ENCODE measurements at regions not wholly inside any gene's neighbourhood (a gene's known extent, or its start where the extent isn't known, plus 50 kb on each side); places are given as distances from the start of the nearest gene placed in this dataset.

DNA sequence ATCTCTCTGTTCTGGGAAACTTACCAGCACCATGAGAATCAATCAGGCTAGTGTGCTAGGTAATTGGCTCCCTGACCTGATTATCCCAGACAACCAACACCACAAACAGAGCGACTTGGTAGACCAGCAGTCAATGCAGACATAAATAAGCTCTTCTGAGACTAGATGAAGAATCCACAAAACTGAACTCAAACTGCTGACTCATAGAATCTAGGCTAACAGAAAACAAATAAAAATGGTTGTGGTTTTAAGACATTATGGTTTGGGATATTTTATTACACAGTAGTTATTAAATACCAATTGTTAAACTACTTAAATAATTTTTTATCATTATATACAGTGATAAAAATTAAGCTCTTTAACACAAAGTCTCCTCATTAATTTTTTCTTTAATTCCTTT is 535.7 kb downstream of the COL11A1 start:
- no peak overlapping the region for H3K27ac ChIP-seq
- DNase-seq, result no peak
- no peak overlapping the region for H3K4me3 ChIP-seq
- WGBS, 2 donors, result 62 to 72% methylated on average over 1 of the region's 1 CpG
- no peaks in the 10 kb centered on the region for H3K4me1 ChIP-seq
- no peaks in the 10 kb centered on the region for H3K36me3 ChIP-seq
- intact Hi-C loops (cut with DNase I), result no loop called here
- H3K27me3 ChIP-seq, result no peaks in the 10 kb centered on the region
- H3K9me3 ChIP-seq, result no peaks in the 10 kb centered on the region
- TF ChIP-seq CTCF (IDR thresholded peaks at IDR 0.05), result no peak
- no peak for ATAC-seq

GRCh38 chr1:102566182-102566581 is 542.1 kb downstream of the COL11A1 start:
- Histone ChIP-seq H3K27ac (no peak overlapping the region), H3K27me3 (no peaks in the 10 kb centered on the region), H3K4me1 (no peaks in the 10 kb centered on the region), H3K9me3 (no peaks in the 10 kb centered on the region), H3K4me3 (no peak overlapping the region), H3K36me3 (no peaks in the 10 kb centered on the region)
- ATAC-seq, result no peak
- no peak for DNase-seq
- intact Hi-C loops (cut with DNase I), result no loop called here
- no peak for TF ChIP-seq CTCF (IDR thresholded peaks at IDR 0.05)

DNA sequence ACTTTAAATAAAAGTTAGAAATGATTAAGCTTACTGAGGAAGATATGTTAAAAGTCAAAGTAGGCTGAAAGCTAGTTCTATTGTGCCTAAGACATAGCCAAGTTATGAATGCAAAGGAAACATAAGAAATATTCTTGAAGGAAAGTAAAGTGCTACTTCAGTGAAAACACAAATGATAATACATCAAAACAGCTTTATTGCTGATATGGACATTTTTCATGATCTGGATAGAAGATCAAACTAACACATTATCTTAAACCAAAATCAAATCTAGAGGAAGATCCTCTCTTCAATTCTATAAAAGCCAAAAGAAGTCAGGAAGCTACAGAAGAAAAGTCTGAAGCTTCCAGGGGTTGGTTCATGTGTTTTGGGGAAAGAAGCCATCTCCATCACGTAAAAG is 545.9 kb downstream of the COL11A1 start:
- no peak for ATAC-seq
- WGBS, 2 donors, result 81 to 89% methylated on average over 1 of the region's 1 CpG
- Histone ChIP-seq H3K36me3 (no peaks in the 10 kb centered on the region), H3K27ac (no peak overlapping the region), H3K4me1 (no peaks in the 10 kb centered on the region), H3K27me3 (no peaks in the 10 kb centered on the region), H3K4me3 (no peak overlapping the region), H3K9me3 (peaks cover 0 to 5% (median 0%) of the 10 kb centered on the region in 11 donors)
- no peak for DNase-seq
- intact Hi-C loops (cut with DNase I), result no loop called here
- no peak for TF ChIP-seq CTCF (IDR thresholded peaks at IDR 0.05)

- ATAC-seq (no peak), DNase-seq (no peak)
- Histone ChIP-seq H3K27ac (no peak overlapping the region), H3K4me1 (no peaks in the 10 kb centered on the region), H3K36me3 (no peaks in the 10 kb centered on the region), H3K4me3 (no peak overlapping the region), H3K27me3 (no peaks in the 10 kb centered on the region), H3K9me3 (peaks cover 0 to 44% (median 0%) of the 10 kb centered on the region in 11 donors)
- intact Hi-C loops (cut with DNase I), result no loop called here
- no peak for TF ChIP-seq CTCF (IDR thresholded peaks at IDR 0.05)
- WGBS, 2 donors, result 68 to 70% methylated on average over 2 of the region's 2 CpGs
These were observed 554.1 kb upstream of the OLFM3 start for GRCh38 chr1:102550729-102551384.
